Activated gamma-delta T cell (primary cell): ENCODE measurements at regions not wholly inside any gene's neighbourhood (a gene's known extent, or its start where the extent isn't known, plus 50 kb on each side); places are given as distances from the start of the nearest gene placed in this dataset.
"Not testable (repeated sequence)": the region's sequence is repeated elsewhere in the genome, so short reads cannot be mapped to it uniquely, and the experiment has no call there.

Source experiments
- DNase-seq: peaks from one replicate; lab custom pipeline; 2025; lab: John Stamatoyannopoulos, UW

- DNase-seq: not testable (repeated sequence)
Observed at GRCh38 chr20:30164389-30164788, 1093.1 kb upstream of the DEFB115 start.

GRCh38 chr20:30167540-30167939 lies 1089.9 kb upstream of the DEFB115 start:
- no peak for DNase-seq

GRCh38 chr20:30168025-30168799 lies 1089.3 kb upstream of the DEFB115 start:
- no peak for DNase-seq

GRCh38 chr20:30168800-30169138 lies 1088.7 kb upstream of the DEFB115 start:
- no peak for DNase-seq

GRCh38 chr20:30175681-30176080 lies 1081.8 kb upstream of the DEFB115 start:
- DNase-seq: no peak

- DNase-seq: not testable (repeated sequence)
Observed at GRCh38 chr20:30183124-30183523, 1074.3 kb upstream of the DEFB115 start.

GRCh38 chr20:30191785-30192184 lies 1065.7 kb upstream of the DEFB115 start:
- DNase-seq: not testable (repeated sequence)

GRCh38 chr20:30234477-30234876 lies 1023.0 kb upstream of the DEFB115 start:
- not testable (repeated sequence) for DNase-seq

GRCh38 chr20:30275073-30275472 lies 982.4 kb upstream of the DEFB115 start:
- DNase-seq: not testable (repeated sequence)

GRCh38 chr20:30281584-30282197 lies 975.8 kb upstream of the DEFB115 start:
- no peak for DNase-seq

- not testable (repeated sequence) for DNase-seq
Observed at GRCh38 chr20:30283476-30284280, 973.8 kb upstream of the DEFB115 start.

GRCh38 chr20:30284281-30284905 lies 973.1 kb upstream of the DEFB115 start:
- no peak for DNase-seq

GRCh38 chr20:30285677-30286076 lies 971.8 kb upstream of the DEFB115 start:
- DNase-seq: no peak

- DNase-seq: no peak
Observed at GRCh38 chr20:30286157-30286556, 971.3 kb upstream of the DEFB115 start.

- DNase-seq: not testable (repeated sequence)
Observed at GRCh38 chr20:30287459-30287858, 970.0 kb upstream of the DEFB115 start.

- DNase-seq: no peak
Observed at GRCh38 chr20:30288346-30288745, 969.1 kb upstream of the DEFB115 start.

- DNase-seq: not testable (repeated sequence)
Observed at GRCh38 chr20:30289049-30289448, 968.4 kb upstream of the DEFB115 start.

GRCh38 chr20:30289711-30290141 lies 967.7 kb upstream of the DEFB115 start:
- DNase-seq: not testable (repeated sequence)

GRCh38 chr20:30290361-30291063 lies 967.0 kb upstream of the DEFB115 start:
- DNase-seq: not testable (repeated sequence)

- DNase-seq: not testable (repeated sequence)
Observed at GRCh38 chr20:30291064-30291379, 966.4 kb upstream of the DEFB115 start.

GRCh38 chr20:30291686-30292085 lies 965.8 kb upstream of the DEFB115 start:
- DNase-seq: not testable (repeated sequence)

- not testable (repeated sequence) for DNase-seq
Observed at GRCh38 chr20:30295396-30295795, 962.1 kb upstream of the DEFB115 start.
